ENCODE measurements at regions not wholly inside any gene's neighbourhood (a gene's known extent, or its start where the extent isn't known, plus 50 kb on each side); places are given as distances from the start of the nearest gene placed in this dataset.

DNA sequence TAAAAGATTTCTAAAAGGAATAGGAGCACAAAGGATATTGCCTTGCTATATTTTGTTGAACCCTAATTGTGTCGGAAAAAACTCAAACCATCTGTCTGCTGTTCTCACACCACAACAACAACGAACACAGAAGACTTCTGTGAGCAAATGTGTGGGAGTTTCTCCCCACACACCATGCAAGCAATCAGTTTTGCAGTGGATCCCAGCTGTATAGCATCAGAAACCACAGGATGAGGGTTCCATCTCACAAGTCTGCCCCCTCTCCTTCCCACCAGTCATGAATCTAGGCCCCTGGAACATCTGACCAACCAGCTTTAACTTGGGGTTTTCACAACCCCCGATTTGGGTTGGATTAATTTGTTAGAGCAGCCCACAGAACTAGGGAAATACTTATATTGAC is 91.3 kb upstream of the SLC4A7 start:
- H3K4me2 ChIP-seq (ENCODE audit: insufficient read depth in 1 of 2, low read depth in 2 of 2, low read length in 2 of 2), result no peak overlapping the region
- no peak overlapping the region for H2BK20ac ChIP-seq (ENCODE audit: low read length)
- no peak overlapping the region for H4K5ac ChIP-seq (ENCODE audit: insufficient read length, low read depth, low read length)
- peak overlapping the region; percentile 66; the same call in 1 of the 2 replicates for H2BK15ac ChIP-seq (ENCODE audit: low read length)
- H3K79me1 ChIP-seq (ENCODE audit: low read depth, low read length), result no peaks in the 10 kb centered on the region
- H3K79me2 ChIP-seq (ENCODE audit: control insufficient read depth in 1 of 2, insufficient read depth in 2 of 2, low read length in 2 of 2), result no peaks in the 10 kb centered on the region
- H3K18ac ChIP-seq (ENCODE audit: extremely low read depth, low read length), result no peak overlapping the region
- no peak overlapping the region for H2BK5ac ChIP-seq (ENCODE audit: low read depth, low read length)
- H2AFZ ChIP-seq (ENCODE audit: low read length), result no peak overlapping the region
- H3K56ac ChIP-seq (replicated peaks; ENCODE audit: insufficient read length, low read depth, low read length), result no peak overlapping the region
- no peaks in the 10 kb centered on the region for H3K4me1 ChIP-seq (replicated peaks in 1 of 4; ENCODE audit: control insufficient read depth in 3 of 4, insufficient read depth in 4 of 4, low read length in 3 of 4)
- H3K9me3 ChIP-seq (ENCODE audit: insufficient read depth in 2 of 2, low read depth in 1 of 2, low read length in 1 of 2), result no peaks in the 10 kb centered on the region
- no peak overlapping the region for H2BK12ac ChIP-seq (ENCODE audit: low read depth, low read length)
- DNase-seq (ENCODE audit: low read depth in 1 of 2, low spot score in 2 of 2) (no peak), FAIRE-seq (no peak)
- H3K4ac ChIP-seq (replicated peaks; ENCODE audit: insufficient read length, low read depth, low read length), result no peak overlapping the region
- no peak overlapping the region for H2AK5ac ChIP-seq (ENCODE audit: low read depth, low read length)
- ChIA-PET CTCF (ENCODE audit: partially characterized antibody) (no interaction called here), POLR2A (ENCODE audit: partially characterized antibody) (interaction anchor here (0.9 kb wide), 1 partner anchor 204 kb away, joined by 3 read pairs; no protein-coding TSS in a partner anchor)
- H3K36me3 ChIP-seq (ENCODE audit: control insufficient read depth in 2 of 4, insufficient read depth in 4 of 4, low read length in 3 of 4), result no peaks in the 10 kb centered on the region
- H3K27ac ChIP-seq (ENCODE audit: low read depth, low read length), result no peak overlapping the region
- no peak overlapping the region for H3K4me3 ChIP-seq (ENCODE audit: extremely low read depth in 1 of 4, insufficient read depth in 2 of 4, low read depth in 3 of 4, low read length in 4 of 4)
- no peak overlapping the region for H3K14ac ChIP-seq (ENCODE audit: insufficient read length)
- no peak overlapping the region for H2BK120ac ChIP-seq (replicated peaks; ENCODE audit: low read depth, low read length)
- H3K23me2 ChIP-seq (ENCODE audit: low read depth, low read length), result no peaks in the 10 kb centered on the region
- no peak overlapping the region for H3K23ac ChIP-seq (ENCODE audit: insufficient read length)
- no peaks in the 10 kb centered on the region for H3K27me3 ChIP-seq (replicated peaks in 1 of 4; ENCODE audit: control insufficient read depth in 3 of 4, extremely low read depth in 1 of 4, insufficient read depth in 3 of 4, low read length in 3 of 4)
- 86% methylated on average over 2 of the region's 3 CpGs; no CpG with 5 or more reads in 1 of the 2 experiments for WGBS, 2 experiments (ENCODE audit: extremely low coverage in 1 of 2, insufficient coverage in 1 of 2, insufficient read length in 1 of 2, insufficient replicate concordance in 2 of 2, low coverage in 1 of 2, low lambda C conversion rate in 2 of 2, missing lambda C conversion rate in 1 of 2)
- H4K91ac ChIP-seq (replicated peaks; ENCODE audit: insufficient read length, low read length), result no peak overlapping the region
- H3K9ac ChIP-seq (replicated peaks in 1 of 4; ENCODE audit: extremely low read depth in 1 of 4, low read depth in 3 of 4, low read length in 3 of 4), result no peak overlapping the region
- no peaks in the 10 kb centered on the region for H4K20me1 ChIP-seq (replicated peaks in 1 of 2; ENCODE audit: control insufficient read depth in 1 of 2, insufficient read depth in 2 of 2, low read length in 2 of 2)
- H4K8ac ChIP-seq (ENCODE audit: extremely low read depth, insufficient read depth, low read length), result no peak overlapping the region
- TF ChIP-seq SIRT6 (IDR thresholded peaks at IDR 0.05; ENCODE audit: low read length) (no peak), BRCA1 (IDR thresholded peaks at IDR 0.05; ENCODE audit: low read depth, low read length) (no peak), TCF12 (IDR thresholded peaks at IDR 0.05; ENCODE audit: low read depth, low read length) (no peak), RAD21 (IDR thresholded peaks at IDR 0.05 in 1 of 2, conservative IDR thresholded peaks at IDR 0.05 in 1 of 2; ENCODE audit: low read depth in 2 of 2, low read length in 2 of 2) (no peak), SAP30 (IDR thresholded peaks at IDR 0.05; ENCODE audit: insufficient read depth, insufficient replicate concordance, low read length) (no peak)

All from H1 (cell line).